ENCODE measurements at regions not wholly inside any gene's neighbourhood (a gene's known extent, or its start where the extent isn't known, plus 50 kb on each side); places are given as distances from the start of the nearest gene placed in this dataset.
"Not testable (repeated sequence)": the region's sequence is repeated elsewhere in the genome, so short reads cannot be mapped to it uniquely, and the experiment has no call there.

GRCh38 chr2:87324335-87325041 lies 302.8 kb upstream of the PLGLB1 start:
- H3K36me3 Mint-ChIP-seq; POLR2A ChIA-PET (ENCODE audit: partially characterized antibody); H3K27me3 Mint-ChIP-seq; CTCF ChIA-PET (ENCODE audit: partially characterized antibody); H3K27ac ChIP-seq (ENCODE audit: low read depth, low read length); intact Hi-C loops (cut with micrococcal nuclease); DNase-seq; H3K36me3 ChIP-seq (ENCODE audit: insufficient read depth, low read length); H3K4me3 ChIP-seq (ENCODE audit: low read length in 2 of 2); H3K9me3 Mint-ChIP-seq; H3K27me3 ChIP-seq (ENCODE audit: insufficient read depth, low read length); H3K4me1 ChIP-seq (ENCODE audit: insufficient read depth, low read length); H3K9me3 ChIP-seq (ENCODE audit: control insufficient read depth in 1 of 2, low read length in 2 of 2): not testable (repeated sequence)
- peak overlapping the region in 7 of 8 donors; percentile 15 to 74 (median 57) for H3K4me3 Mint-ChIP-seq
- peak overlapping the region in 4 of 7 donors; percentile 3 to 78 (median 43) for H3K27ac Mint-ChIP-seq
- peaks cover 12 to 26% (median 17%) of the 10 kb centered on the region in 4 donors for H3K4me1 Mint-ChIP-seq

GRCh38 chr2:87325042-87325910 lies 303.6 kb upstream of the PLGLB1 start:
- intact Hi-C loops (cut with micrococcal nuclease); H3K4me3 ChIP-seq (ENCODE audit: low read length in 2 of 2); H3K36me3 Mint-ChIP-seq; H3K27me3 Mint-ChIP-seq; H3K36me3 ChIP-seq (ENCODE audit: insufficient read depth, low read length); CTCF ChIA-PET (ENCODE audit: partially characterized antibody); DNase-seq; H3K9me3 Mint-ChIP-seq; H3K4me1 ChIP-seq (ENCODE audit: insufficient read depth, low read length); H3K9me3 ChIP-seq (ENCODE audit: control insufficient read depth in 1 of 2, low read length in 2 of 2); POLR2A ChIA-PET (ENCODE audit: partially characterized antibody); H3K27ac ChIP-seq (ENCODE audit: low read depth, low read length); H3K27me3 ChIP-seq (ENCODE audit: insufficient read depth, low read length): not testable (repeated sequence)
- Mint-ChIP-seq H3K4me1 (peaks cover 12 to 28% (median 19%) of the 10 kb centered on the region in 4 donors), H3K27ac (peak overlapping the region in 1 of 7 donors; percentile 78), H3K4me3 (peak overlapping the region in 2 of 8 donors; percentile 35 to 57)

- H3K4me3 ChIP-seq (ENCODE audit: low read length in 2 of 2); DNase-seq; CTCF ChIA-PET (ENCODE audit: partially characterized antibody); H3K4me1 ChIP-seq (ENCODE audit: insufficient read depth, low read length); H3K9me3 ChIP-seq (ENCODE audit: control insufficient read depth in 1 of 2, low read length in 2 of 2); H3K27me3 ChIP-seq (ENCODE audit: insufficient read depth, low read length); H3K9me3 Mint-ChIP-seq; H3K27ac ChIP-seq (ENCODE audit: low read depth, low read length); H3K27ac Mint-ChIP-seq; H3K27me3 Mint-ChIP-seq; intact Hi-C loops (cut with micrococcal nuclease); H3K4me3 Mint-ChIP-seq; H3K36me3 Mint-ChIP-seq; H3K36me3 ChIP-seq (ENCODE audit: insufficient read depth, low read length); POLR2A ChIA-PET (ENCODE audit: partially characterized antibody): not testable (repeated sequence)
- H3K4me1 Mint-ChIP-seq: peaks cover 12 to 30% (median 20%) of the 10 kb centered on the region in 4 donors
Observed at GRCh38 chr2:87325911-87326294, 304.3 kb upstream of the PLGLB1 start.

- H3K4me3 ChIP-seq (ENCODE audit: low read length in 2 of 2); H3K36me3 Mint-ChIP-seq; H3K36me3 ChIP-seq (ENCODE audit: insufficient read depth, low read length); H3K4me1 ChIP-seq (ENCODE audit: insufficient read depth, low read length); H3K27ac ChIP-seq (ENCODE audit: low read depth, low read length); H3K27me3 Mint-ChIP-seq; intact Hi-C loops (cut with micrococcal nuclease); H3K27me3 ChIP-seq (ENCODE audit: insufficient read depth, low read length); DNase-seq; H3K9me3 ChIP-seq (ENCODE audit: control insufficient read depth in 1 of 2, low read length in 2 of 2); H3K9me3 Mint-ChIP-seq; H3K4me3 Mint-ChIP-seq; H3K27ac Mint-ChIP-seq; POLR2A ChIA-PET (ENCODE audit: partially characterized antibody); CTCF ChIA-PET (ENCODE audit: partially characterized antibody): not testable (repeated sequence)
- peaks cover 12 to 30% (median 20%) of the 10 kb centered on the region in 4 donors for H3K4me1 Mint-ChIP-seq
Observed at GRCh38 chr2:87326754-87327153, 305.1 kb upstream of the PLGLB1 start.

DNA sequence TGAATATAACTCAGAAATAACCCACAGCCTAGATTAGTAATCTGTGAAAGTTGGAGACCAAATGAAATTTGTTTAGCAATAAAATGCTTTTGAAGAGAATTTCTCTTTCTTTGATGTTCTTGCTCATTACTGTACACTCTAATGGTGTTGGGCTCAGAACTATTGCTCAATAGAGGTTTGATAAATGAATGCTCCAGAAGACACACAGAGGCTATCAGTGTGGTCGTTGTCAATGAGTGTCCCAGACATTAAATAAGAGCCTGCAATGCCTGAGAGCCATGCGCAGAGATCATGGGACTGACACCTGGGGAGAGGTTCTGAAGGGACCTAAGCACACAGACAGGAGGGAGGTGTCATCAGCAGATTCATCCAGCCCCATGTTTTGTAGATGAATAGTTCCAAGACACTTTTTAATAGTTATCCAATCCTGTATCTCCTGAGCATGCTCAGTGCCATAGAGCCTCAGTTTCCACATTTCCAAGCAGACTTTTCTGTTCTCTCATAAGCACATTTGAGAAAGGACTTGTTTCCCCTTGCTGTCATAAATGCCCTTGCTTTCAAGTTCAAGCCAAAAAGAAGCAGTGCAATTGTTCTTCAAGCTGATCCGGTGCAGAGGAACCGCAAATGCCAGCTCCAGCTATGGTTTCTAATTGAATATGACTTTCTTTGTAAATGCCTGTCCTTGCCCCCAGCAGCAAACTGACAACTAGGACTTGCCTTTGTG lies 306.2 kb upstream of the PLGLB1 start:
- POLR2A ChIA-PET (ENCODE audit: partially characterized antibody); H3K4me3 ChIP-seq (ENCODE audit: low read length in 2 of 2); CTCF ChIA-PET (ENCODE audit: partially characterized antibody); H3K27ac ChIP-seq (ENCODE audit: low read depth, low read length); H3K36me3 Mint-ChIP-seq; H3K27me3 ChIP-seq (ENCODE audit: insufficient read depth, low read length); H3K36me3 ChIP-seq (ENCODE audit: insufficient read depth, low read length); H3K9me3 Mint-ChIP-seq; DNase-seq; H3K27ac Mint-ChIP-seq; H3K9me3 ChIP-seq (ENCODE audit: control insufficient read depth in 1 of 2, low read length in 2 of 2); intact Hi-C loops (cut with micrococcal nuclease); H3K27me3 Mint-ChIP-seq; H3K4me1 ChIP-seq (ENCODE audit: insufficient read depth, low read length): not testable (repeated sequence)
- Mint-ChIP-seq H3K4me1 (peaks cover 12 to 30% (median 20%) of the 10 kb centered on the region in 4 donors), H3K4me3 (peak overlapping the region in 1 of 8 donors; percentile 52)

- H3K27me3 ChIP-seq (ENCODE audit: insufficient read depth, low read length); H3K36me3 ChIP-seq (ENCODE audit: insufficient read depth, low read length); H3K4me1 ChIP-seq (ENCODE audit: insufficient read depth, low read length); H3K4me3 ChIP-seq (ENCODE audit: low read length in 2 of 2); POLR2A ChIA-PET (ENCODE audit: partially characterized antibody); H3K9me3 ChIP-seq (ENCODE audit: control insufficient read depth in 1 of 2, low read length in 2 of 2); CTCF ChIA-PET (ENCODE audit: partially characterized antibody); H3K27me3 Mint-ChIP-seq; intact Hi-C loops (cut with micrococcal nuclease); H3K9me3 Mint-ChIP-seq; H3K27ac ChIP-seq (ENCODE audit: low read depth, low read length); H3K36me3 Mint-ChIP-seq; H3K4me3 Mint-ChIP-seq; H3K27ac Mint-ChIP-seq; DNase-seq: not testable (repeated sequence)
- H3K4me1 Mint-ChIP-seq: peaks cover 5 to 19% (median 12%) of the 10 kb centered on the region in 4 donors
Observed at GRCh38 chr2:87329529-87329928, 307.9 kb upstream of the PLGLB1 start.

GRCh38 chr2:87330486-87330885 lies 308.8 kb upstream of the PLGLB1 start:
- CTCF ChIA-PET (ENCODE audit: partially characterized antibody); H3K4me3 Mint-ChIP-seq; H3K4me3 ChIP-seq (ENCODE audit: low read length in 2 of 2); H3K27ac ChIP-seq (ENCODE audit: low read depth, low read length); H3K4me1 ChIP-seq (ENCODE audit: insufficient read depth, low read length); POLR2A ChIA-PET (ENCODE audit: partially characterized antibody); intact Hi-C loops (cut with micrococcal nuclease); H3K27ac Mint-ChIP-seq; H3K27me3 Mint-ChIP-seq; H3K36me3 Mint-ChIP-seq; H3K36me3 ChIP-seq (ENCODE audit: insufficient read depth, low read length); H3K27me3 ChIP-seq (ENCODE audit: insufficient read depth, low read length); DNase-seq; H3K9me3 ChIP-seq (ENCODE audit: control insufficient read depth in 1 of 2, low read length in 2 of 2); H3K9me3 Mint-ChIP-seq: not testable (repeated sequence)
- peaks cover 3 to 15% (median 10%) of the 10 kb centered on the region in 4 donors for H3K4me1 Mint-ChIP-seq
